GM19240 (cell line): ENCODE measurements at regions not wholly inside any gene's neighbourhood (a gene's known extent, or its start where the extent isn't known, plus 50 kb on each side); places are given as distances from the start of the nearest gene placed in this dataset.

ENCODE experiments used
- DNase-seq: peaks from one replicate; pipeline ENCODE4 v3.0.0; 2011; ENCODE audit warnings: low spot score; ENCODE audit not compliant: insufficient read length

DNA sequence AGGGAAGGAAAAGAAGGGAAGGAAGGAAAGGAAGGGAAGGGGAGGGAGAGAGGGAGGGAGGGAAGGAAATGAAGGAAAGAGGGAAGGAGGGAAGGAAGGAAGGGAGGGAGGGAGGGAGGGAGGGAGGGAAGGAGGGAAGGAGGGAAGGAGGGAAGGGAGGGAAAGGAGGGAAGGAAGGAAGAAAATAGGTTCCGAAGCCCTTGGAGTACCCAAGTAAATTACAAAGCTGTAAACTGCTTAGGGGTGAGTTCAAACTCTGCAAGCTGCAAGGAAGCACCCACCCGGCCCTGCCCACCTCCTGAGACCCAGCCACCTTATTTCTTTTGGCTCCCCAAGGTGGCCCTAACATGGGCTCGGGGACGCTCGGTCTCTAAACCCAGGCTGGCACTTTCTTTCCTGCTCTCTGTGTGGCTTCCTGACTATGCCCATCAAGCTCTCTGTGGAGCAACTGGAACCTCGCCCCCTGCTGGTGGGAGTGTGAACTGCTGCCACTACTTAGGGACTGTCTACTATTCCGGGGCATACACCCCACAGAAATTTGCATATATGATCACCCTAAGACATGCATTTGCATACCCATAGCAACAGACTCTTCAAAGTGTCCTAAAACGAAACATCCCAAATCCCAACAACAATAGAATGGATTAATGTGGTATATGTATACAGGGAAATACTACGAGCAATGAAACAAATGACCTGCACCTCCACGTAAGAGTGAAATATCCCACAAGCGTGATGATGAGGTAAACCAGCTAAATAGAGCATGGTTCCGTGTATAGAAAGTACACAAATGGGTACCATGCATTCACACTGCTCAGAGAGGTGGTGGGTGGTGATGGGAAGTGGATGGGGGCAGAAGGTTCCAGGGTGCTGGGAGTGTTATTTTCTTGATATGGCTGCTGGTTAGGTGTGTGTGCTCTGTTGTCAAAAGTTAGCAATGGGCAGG lies 151.7 kb upstream of the TBL1X start:
- peak; percentile 13 for DNase-seq

DNA sequence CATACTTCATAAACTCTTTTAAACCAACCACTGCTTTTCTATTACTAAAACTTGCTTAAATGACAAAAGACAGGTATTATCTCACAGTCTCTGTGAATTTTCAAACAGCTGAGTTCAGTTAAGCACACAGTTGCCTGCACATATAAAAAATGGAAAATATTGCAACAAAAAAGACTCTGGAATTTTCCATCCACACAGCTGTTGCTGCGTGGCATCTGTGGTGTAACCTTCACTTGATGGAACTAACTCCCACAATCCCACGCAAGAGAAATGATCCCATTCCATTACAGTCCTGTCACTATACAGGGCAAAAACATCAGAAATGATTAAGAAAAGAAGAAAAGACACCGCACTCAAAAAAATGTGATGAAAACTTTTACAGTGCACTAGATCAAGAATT lies 149.8 kb upstream of the TBL1X start:
- DNase-seq: no peak

DNA sequence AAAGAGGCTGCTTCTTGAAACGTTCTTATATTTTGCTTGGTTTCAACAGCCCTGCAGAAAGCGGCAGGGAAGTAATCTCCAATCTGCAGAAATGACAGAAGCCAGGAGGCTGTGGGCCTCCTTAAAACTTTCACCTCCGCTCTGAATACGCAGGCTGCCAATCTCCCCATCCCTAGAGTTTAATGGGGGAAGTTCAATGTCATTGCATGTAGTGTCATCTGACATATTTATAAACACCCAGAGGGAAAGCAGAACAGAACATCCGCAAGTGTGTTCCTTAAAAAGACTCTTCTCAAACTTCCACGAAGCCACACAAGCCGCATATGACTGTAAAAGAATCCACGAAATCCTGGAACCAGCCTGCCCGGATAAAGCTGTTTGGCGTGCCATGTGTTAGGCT lies 148.8 kb upstream of the TBL1X start:
- no peak for DNase-seq

DNA sequence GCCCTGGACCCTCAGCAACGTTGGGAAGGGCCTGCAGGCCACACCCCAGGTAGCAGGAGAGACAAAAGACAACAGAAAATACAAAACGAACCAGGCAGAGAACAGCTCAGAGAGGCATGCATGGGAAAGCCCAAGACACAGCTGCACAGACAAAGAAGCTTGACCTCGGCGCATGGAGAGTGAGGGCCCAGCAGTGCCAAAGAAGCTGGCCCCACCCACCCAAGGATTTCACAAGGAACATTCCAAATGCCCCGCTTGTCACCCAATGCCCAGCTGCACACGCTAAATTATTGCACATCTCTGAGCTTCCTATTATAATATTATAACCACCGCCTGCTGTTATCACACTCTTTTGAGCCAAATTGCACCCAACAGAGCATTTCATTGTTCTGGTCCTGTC lies 147.7 kb upstream of the TBL1X start:
- DNase-seq: no peak

DNA sequence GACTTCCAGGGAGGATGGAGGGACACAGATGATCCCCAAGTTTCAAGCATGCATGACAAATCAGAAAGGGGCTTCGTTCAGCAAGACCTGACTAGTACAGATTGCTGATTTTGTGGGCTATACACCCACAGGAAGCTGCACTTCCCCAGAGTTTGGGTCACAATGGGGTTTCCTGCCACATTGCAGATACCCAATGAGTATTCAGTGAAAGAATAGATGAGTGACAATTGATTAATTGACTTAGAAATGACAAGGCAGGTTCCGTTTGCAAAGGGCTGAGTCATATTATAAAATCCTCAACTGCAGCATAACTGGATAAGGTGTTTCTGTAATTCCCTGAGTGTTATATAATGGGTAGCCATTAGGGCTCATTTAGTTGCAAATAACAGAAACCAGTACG lies 146.6 kb upstream of the TBL1X start:
- no peak for DNase-seq

DNA sequence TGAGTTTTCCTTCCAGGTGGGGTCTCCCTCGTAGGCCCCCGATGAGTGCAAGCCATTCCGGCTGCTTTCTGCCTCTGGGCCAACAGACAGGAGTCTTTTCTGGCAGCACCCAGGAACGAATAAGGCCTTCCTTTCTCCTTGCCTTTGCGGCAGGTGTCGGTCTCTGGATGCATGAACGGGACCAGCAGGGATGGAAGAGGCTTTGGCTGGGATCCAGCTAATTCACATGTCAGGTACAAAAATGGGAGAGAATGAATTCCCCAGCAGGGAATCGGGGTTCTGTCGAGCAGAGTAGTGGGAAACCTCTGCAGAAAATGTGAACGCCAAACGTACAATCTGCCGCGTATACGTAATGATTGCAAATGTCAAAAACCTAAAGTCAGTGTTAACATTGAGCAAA lies 146.1 kb upstream of the TBL1X start:
- no peak for DNase-seq

DNA sequence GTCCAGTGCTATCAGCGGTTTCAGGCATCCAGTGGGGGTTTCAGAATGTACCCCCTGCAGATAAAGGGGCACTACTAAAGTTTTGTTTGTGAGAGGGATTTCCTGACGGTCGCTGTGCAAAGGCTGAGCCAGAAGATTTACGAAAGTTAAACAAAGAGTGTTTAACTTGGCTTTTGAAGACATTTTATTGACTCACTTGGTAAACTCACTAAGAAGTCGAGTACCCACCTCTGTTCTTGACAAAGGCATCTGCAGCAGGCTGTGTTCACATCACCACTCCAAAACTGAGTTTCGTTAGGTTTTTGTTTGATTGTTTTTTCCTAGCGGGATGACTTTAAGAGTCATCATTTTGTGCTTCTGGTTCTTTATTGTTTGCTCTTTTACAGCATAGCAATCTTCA lies 143.9 kb upstream of the TBL1X start:
- no peak for DNase-seq

DNA sequence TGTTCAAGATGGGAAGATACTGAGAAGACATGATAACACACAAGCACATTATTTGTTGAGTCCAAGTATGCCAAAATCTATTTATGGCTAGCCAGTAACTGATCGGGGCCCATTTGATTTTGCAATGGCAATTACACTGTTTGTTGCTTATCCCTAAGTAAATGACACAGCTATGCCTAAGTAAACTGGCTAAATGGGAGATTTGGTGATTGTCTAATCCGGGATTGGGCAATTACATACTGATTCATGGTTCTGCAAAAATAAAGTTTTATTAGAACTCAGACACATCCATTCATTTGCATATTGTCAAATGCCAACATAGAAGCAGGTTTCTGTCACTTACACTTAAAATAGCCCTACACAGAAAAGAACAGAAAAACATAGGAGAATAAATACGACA lies 140.2 kb upstream of the TBL1X start:
- no peak for DNase-seq

DNA sequence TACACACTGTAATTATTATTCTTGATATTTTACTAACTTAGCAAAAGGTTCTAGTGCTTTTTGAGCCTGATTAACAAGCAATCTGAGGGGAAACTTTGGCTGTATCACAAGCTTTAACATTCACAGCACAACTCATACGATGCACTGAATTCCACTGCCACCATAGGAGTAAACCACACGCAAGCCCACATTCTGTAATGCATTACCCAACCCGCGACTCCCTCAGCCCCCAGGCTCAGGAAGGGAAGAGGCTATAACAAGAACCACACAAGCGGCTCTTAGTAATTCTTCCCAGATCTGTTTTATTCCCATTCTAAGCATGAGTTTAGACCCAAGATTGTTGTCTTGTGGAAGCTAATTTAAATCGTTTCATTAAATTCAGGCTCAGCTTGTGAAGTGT lies 138.5 kb upstream of the TBL1X start:
- DNase-seq: no peak

DNA sequence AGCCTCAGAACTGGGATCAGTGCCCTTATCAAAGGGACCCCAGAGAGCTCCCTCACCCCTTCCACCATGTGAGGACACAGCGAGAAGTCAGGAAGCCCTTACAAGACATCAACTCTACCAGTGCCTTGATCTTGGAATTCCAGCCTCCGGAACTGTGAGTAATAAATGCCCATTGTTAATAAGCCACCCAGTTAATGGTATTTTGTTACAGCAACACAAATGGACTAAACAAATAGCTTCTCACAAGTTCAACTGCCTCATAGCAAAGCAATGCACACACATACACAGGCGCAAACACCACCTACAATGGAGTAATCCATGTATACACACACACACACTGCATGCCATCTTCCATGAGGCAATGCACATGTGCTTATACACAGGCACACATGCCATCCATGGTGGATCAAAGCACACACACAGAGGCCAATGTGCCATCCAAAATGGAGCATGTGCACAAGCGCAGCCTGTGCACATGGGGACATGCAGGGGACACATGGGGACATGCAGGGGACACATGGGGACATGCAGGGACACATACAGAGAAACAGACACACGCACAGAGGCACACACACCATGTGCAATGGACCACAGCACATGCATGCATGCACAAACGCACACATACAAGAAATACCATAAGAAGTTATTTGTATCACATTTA lies 137.6 kb upstream of the TBL1X start:
- no peak for DNase-seq

DNA sequence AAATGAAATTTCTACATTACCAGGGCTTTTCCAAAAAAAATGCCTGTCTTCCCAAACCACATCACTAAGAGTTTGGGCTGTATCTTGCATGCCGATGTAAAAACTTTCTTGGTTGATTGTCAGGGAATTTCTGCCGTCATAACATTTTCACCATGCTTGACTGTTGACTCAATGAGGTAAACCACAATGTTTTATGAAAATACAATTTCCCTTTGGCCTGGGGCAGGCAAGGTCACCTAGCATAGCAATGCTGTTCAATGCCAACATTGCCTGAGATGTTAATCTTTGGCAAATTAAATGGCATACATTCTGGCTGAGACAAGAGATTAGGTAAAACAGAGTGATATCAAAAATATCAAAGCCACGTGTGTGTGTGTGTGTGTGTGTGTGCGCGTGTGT lies 137.1 kb upstream of the TBL1X start:
- no peak for DNase-seq

DNA sequence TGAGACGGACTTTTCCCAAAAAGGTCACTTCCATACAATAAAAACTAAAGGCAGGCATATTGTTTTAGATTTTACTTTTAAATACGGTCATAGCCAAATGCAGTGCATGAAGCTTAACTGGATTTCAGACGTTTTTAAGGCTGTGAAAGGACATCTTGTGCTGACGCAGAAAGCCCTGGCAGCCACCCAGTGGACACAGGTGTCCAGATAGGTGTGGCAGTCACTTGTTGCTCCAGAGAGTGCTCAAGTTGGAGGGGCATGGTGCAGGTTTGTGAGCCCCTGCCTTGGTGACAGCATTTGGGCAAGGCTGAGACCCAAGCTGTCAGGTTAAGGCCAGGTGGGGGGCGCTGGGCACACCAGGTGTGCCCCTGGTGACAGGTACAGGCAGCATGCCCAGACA lies 135.8 kb upstream of the TBL1X start:
- no peak for DNase-seq

DNA sequence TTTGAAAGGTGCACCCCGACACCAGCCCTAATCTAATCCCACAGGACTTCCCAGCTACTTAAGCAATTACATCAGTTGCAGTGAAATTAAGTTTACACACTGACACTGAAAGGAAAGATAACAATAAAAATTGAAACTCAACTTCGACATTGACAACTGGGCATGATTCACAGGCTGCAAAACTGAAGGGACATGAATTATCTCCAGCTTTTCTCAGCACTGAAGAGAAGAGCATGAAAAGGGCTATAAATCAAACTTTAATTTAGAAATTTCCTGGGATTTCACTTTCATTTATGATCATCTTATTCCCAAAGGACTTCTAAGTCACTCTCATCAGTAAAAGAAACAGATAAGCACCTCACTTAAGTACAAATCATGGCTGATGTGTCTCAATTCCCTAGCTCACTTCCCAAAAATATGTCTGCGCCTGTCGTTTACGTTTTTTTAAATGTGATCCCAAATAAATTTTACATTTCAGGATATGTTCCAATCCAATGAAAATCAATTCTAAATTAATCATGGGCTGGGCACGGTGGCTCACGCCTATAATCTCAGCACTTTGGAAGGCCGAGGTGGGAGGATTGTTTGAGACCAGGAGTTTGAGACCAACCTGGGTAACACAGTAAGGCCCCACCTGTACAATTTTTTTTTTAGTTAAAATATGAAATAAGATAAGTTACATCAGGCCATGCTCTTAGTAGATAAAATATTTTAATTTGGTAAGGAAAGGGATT lies 134.4 kb upstream of the TBL1X start:
- DNase-seq: no peak

DNA sequence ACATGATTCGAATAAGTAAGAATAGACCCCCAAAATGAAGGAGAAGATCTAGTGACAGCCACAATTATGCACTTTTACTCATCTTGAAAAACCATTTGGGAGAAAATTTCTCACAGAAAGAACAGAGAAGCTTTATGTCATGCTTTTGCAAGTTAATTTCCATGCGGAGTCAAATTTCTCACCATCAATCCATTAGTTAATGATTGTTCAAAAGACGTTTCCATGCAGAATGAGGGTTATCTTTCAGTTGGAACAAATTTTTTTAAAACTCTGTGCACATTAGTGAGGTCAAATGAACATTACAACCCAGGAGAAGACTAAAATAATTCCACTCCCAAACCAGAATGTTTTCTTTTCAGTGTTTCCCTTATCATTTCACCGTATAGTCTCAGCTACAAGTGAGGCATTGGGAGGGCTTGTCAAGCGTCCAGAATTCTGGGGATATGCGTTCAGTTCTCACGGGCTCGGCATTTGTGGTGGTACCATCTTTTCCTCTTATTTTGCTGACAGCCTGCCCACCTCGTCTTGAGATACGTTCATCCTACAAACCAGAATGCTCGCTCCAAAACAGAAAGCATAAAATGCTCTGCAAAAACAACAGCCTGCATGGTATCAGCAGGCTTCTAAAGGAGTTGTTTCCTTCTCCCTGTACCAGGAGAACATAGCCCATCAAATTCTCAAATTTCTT lies 130.8 kb upstream of the TBL1X start:
- DNase-seq: no peak

DNA sequence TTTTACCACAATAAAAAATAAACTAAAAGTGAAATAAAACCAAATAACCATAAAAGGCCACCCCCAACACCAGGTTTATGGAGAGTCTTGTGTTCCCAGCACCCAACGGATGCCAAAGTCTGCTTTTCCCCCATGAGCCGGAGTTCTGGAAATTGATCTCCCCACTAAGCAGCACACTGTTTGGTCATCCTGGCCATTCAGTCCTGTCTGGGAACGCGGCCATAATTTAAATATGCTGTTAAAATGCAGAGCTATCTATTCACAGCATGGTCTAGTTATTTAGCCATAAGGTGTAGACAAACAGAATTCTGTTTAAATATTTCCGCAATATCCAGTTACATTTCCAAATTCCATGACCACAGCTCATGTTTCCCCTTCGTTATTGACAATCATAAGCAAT lies 129.6 kb upstream of the TBL1X start:
- no peak for DNase-seq

DNA sequence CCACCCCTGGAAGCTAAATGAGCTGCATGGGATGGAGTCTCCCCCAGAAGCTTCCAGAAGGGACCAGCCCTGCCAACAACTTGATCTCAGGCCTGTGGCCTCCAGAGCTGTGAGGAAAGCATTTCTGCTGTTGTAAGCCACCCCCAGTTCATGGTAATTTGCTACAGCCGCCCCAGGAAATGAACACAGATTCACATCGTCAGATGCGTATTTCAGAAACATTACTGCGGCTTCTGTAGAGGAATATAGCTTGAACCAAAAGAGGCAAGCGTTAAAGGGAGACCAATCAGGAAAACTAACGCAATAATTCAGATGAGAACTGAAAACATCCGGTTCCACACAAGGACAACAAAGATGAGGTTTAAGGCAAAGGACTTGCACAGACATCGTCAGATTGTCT lies 128.4 kb upstream of the TBL1X start:
- no peak for DNase-seq

DNA sequence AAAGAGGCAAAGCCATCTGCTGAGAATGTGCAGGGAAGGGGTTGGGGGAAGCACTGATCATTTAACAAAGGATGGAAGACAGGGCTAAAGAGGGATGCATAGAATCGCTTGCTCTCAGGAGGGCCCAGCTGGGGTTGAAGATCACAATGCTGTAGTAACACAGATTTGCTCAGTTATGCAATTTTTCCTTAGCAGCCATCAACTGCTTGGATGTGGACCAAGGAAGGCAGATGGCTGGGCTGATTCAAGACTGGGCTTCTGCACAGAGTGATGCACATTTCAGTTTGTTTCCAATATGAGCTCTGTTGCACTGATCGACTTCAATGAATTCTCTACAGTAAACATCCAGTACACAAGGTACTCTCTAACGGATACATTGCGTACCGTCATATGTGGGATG lies 127.8 kb upstream of the TBL1X start:
- no peak for DNase-seq

DNA sequence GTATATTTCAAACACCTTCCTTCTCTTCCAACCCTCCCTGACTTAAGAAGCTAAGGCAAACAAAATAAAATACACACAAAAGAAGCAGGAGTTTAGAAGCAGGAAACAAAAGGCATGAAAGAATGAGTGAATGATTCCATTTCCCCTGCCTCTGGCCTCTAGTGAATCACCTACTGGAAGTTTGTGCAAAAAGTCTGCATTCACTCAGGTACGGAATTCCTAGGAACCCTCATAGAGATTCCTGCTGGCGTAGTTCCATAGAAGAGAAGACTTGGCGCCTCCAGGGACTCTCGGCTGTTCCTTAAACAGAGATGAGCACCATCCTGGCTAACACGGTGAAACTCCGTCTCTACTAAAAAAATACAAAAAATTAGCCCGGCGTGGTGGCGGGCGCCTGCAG lies 125.9 kb upstream of the TBL1X start:
- no peak for DNase-seq

DNA sequence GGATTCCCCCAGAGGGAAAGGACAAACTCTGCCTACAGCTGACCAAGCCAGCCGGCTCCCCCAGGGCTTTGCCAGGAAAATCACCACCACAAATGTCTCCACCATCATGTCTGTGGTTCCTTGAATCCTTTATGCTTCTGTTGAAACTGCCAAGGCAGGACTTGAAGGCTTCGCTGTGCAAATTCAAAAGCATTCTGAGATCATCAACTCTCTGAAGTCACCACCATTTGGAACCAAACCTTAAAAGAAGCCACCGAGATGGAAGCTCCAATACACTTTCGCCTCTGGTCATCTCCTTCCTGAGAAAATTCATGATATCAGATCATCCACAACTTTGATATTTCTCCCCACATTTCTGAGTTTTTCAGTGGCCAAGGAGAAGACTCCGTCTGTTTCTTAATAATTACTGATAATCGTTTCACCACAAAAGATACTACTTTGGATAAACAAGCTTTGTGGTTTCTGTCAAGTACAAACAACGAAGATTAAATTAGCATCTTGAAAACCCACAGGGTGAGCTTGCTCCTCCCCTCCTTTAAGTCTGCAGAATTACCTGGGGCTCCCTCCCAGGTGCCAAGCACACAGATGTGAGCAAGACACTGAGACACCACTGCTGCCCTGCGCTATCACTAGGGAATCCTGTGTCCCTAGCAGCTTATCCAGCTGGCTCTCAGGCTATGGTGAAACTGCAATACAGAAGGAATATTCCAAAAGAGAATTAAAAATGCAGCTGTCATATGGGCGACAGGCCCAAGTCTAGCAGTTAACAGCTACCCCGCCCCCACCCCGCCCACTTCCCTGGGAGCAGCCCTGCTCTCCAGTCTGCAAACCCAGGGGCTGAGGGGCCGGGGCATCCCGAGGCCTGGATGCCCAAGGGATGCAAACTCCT lies 125.0 kb upstream of the TBL1X start:
- DNase-seq: no peak

DNA sequence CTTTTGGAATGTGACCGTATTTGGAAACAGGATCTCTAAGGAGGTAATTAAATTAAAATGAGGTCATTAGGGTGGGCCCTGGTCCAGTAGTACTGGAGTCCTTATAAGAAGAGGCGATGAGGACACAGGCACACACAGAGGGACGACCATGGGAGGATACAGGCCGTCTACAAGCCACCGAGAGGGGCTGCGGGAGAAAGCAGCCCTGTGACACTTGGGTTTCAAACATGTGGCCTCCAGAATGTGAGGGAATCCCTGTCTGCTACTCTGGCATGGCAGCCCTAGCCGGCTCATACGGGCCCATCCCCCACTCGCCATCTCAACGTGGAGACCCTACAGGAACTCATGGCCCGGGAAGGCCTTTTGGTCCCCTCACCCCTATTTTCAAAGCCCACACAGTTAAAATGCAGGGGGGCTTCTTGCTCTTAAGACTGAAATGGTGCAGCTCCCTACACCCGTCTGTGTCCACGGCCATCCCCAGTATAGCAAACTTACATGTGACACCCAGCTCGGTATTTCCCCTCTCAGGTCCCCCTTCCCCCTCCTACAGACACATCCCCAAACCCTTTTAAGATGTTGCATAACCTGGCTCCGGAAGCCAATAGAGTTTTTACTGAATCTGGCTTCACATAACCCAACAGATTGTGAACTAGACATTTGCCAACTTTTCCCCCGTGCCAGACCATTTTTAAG lies 124.1 kb upstream of the TBL1X start:
- DNase-seq: no peak
